GM21717 (cell line): ENCODE measurements at regions not wholly inside any gene's neighbourhood (a gene's known extent, or its start where the extent isn't known, plus 50 kb on each side); places are given as distances from the start of the nearest gene placed in this dataset.

Experiments
- ATAC-seq: cut with Tn5 transposase; IDR thresholded peaks from one replicate; pipeline ENCODE4 v1.9.1; 2021; ENCODE audit warnings: mild to moderate bottlenecking, moderate library complexity; ENCODE audit not compliant: unreplicated experiment

- ATAC-seq: no peak
Measured at GRCh38 chr1:168782559-168783116, 53.6 kb upstream of the DPT start.

DNA sequence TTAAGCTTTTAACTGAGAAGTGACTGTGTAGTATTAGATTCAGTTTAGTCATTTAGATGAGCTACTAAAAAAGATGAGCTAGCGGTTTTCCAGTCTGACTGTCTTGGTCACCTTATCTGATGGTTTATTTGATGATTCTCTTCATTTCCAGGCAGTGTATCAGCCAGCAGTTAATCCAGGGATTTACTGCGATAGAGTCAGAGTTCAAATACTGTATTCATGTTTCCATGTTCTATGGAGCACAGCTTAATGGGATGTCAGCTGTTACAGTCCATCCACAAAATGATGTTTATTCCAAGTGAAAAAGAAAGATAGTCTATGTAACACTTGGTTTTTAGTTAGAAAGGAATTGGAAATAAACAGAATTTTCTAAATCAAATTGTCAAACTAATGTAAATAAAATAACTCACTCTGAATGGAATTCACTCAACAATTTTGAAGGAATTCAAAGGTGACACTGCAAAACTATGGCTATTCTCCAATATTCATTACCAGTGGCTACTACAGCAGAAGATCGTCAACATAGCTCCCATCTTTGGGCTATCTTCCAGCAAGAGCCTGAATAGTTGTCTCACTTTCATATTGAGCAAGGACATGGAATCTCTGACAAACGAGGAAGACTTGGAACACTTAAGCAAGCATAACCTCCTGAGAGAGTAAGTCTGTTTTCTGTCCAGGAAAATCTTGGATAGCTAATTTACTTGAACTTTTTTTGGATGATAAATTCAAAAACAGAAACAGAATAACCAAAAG lies 54.6 kb upstream of the DPT start:
- no peak for ATAC-seq

- ATAC-seq: no peak
Measured at GRCh38 chr1:168786476-168787330, 57.7 kb upstream of the DPT start.

- no peak for ATAC-seq
Measured at GRCh38 chr1:168788258-168788657, 59.3 kb upstream of the DPT start.

DNA sequence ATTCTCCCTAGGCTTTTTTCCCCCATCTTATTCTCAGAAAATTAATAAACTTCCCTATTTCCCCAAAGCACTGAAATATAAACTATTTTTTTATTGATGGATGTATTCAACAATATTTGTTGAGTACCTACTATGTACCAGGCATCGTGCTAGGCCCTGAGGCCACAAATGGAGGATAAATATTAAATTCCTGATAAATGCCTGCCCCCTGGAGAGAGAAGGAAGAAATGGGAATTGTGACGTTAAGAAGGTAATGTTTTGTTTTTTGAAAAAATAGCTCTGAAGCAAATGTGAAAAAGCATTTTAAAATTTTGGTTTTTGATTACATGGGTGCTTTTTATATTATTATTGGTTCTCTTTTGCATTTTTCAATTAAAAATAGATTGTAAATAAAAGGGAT lies 60.5 kb upstream of the DPT start:
- ATAC-seq: no peak

DNA sequence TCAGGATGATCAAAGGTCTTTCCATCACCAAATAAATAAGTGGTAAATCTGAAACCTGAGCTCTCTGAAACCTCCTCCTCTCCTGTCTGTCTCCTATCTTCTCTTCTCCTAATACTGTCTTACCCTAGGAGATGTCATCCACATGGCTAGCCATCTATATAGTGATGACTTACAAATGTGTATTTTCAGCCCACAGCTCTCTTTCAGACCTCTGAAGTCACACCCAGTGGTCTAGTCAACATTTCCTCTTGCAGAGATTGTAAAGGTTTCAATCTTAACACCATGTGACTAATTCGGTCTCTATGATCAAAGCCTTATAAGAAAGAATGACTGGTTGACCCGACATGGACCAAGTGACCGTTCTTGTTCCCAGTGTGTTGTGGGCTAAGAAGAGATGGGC lies 63.1 kb upstream of the DPT start:
- ATAC-seq: no peak

- ATAC-seq: no peak
Measured at GRCh38 chr1:168792592-168793125, 63.7 kb upstream of the DPT start.

DNA sequence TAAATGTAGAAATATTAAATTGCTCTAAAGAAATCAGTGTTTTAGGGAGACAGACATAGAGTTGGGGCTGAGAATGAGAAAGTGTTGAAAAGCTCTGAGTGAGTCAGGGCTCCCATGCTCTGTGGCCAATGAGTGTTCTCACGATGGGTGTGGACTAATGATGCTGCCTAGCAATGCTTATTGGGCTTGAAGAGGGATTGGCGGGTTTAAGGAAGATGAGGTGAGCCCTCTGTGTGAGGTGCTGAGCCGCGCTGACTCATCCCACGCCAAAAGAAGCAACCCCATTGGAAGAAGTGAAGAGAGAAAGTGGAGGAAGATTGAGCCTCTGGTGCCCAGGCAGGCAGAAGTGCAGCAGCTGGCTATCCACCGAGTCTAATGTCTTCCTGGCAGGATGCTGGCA lies 65.1 kb upstream of the DPT start:
- ATAC-seq: no peak

- ATAC-seq: no peak
Measured at GRCh38 chr1:168795681-168796080, 66.7 kb upstream of the DPT start.

- ATAC-seq: no peak
Measured at GRCh38 chr1:168799927-168800605, 71.1 kb upstream of the DPT start.

- no peak for ATAC-seq
Measured at GRCh38 chr1:168801032-168801745, 72.2 kb upstream of the DPT start.

- no peak for ATAC-seq
Measured at GRCh38 chr1:168803806-168804510, 75.0 kb upstream of the DPT start.

DNA sequence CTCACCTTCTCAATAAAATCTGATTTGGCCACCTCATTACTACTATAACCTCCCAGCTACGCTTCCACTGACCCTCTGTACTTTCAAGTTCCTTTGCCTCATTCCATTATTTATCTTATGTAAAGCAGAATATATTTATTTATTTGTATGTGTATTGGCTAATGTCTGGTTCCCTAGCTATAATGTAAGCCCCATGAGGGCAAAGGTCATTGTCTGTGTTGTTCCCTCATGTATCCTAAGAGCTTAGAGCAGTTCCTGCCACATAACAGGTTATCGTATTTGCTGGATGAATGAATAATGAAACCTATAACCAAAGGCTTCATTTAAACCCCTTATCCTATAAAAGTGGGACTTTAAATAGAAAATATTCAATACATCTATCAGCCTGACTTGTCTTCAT lies 77.9 kb upstream of the DPT start:
- no peak for ATAC-seq

GRCh38 chr1:168811176-168811575 lies 82.2 kb upstream of the DPT start:
- ATAC-seq: no peak

- no peak for ATAC-seq
Measured at GRCh38 chr1:168819668-168820067, 90.7 kb upstream of the DPT start.

- no peak for ATAC-seq
Measured at GRCh38 chr1:168821434-168821833, 92.4 kb upstream of the DPT start.

GRCh38 chr1:168822911-168823310 lies 93.9 kb upstream of the DPT start:
- ATAC-seq: no peak

DNA sequence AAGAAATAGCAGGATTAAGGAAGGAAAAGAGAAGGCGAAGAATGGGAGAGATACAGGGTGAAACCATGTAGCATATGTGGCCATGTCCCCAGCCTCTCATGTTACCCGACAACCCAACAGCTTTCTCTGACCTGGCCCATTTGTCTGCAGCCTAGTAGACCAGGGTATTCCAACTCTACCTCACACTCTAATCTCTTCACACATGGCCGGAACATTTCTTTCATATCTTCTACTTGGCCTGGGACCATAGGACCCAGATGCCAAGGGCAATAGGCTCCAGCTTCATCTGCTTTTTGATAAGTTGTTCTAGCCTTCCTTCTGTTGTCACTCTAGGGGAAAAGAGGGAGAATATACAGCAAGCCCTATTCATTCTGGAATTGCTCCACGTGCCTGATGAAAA lies 95.0 kb upstream of the DPT start:
- no peak for ATAC-seq

DNA sequence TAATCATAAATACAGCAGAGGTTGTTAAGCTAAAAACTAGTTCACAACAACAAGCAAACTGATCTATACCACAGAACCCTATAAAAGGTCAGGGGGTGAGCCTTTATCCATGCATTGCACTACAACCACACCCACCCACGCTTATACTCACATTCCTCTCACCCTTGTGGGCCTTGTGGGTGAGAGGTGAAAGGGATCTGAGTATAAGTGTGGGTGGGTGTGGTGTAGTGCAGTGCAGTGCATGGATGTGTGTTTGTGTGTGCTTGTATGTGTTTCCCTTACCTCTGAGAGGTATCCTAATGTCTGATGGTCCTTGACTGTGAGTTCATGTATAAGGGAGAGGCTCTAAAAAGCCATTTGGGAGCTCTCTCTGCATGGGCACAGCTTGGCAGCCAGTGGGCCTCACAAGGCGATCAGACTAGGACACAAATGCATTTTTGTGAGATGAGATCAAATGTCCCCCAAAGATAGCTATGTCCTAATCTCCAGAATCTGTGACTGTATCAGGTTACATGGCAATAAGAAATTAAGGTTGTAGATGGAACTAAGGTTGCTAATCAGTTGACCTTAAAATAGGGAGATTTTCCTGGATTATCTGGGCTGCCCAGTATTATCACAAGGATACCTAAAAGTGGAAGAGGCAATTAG lies 95.5 kb upstream of the DPT start:
- ATAC-seq: no peak
